A549 (cell line): ENCODE measurements at regions not wholly inside any gene's neighbourhood (a gene's known extent, or its start where the extent isn't known, plus 50 kb on each side); places are given as distances from the start of the nearest gene placed in this dataset.

ENCODE experiments used
- CHD2 ChIP-seq: fragments of 150-350 bp; IDR thresholded peaks from 2 replicates; pipeline ENCODE4 v1.6.1; 2014; ENCODE audit warnings: low read length; ENCODE audit not compliant: partially characterized antibody
- FOSB ChIP-seq: fragments of 250-450 bp; sonication (Bioruptor Pico); IDR thresholded peaks from 2 replicates; pipeline ENCODE4 v1.5.0; 2020; ENCODE audit warnings: mild to moderate bottlenecking, moderate library complexity
- PBX3 ChIP-seq: IDR thresholded peaks from 2 replicates; pipeline ENCODE4 v1.6.1; 2012
- POLR2A ChIP-seq: IDR thresholded peaks from 2 replicates; pipeline ENCODE4 v1.6.1; 2012; ENCODE audit warnings: mild to moderate bottlenecking, low read length
- RAD21 ChIP-seq, 2 experiments: fragments of >200 bp in 1 of 2; sonication (Bioruptor Twin) in 1 of 2; formaldehyde crosslinking in 1 of 2; IDR thresholded peaks in 1 of 2; conservative IDR thresholded peaks in 1 of 2; 2 replicates in 1 of 2; 3 replicates in 1 of 2; pipeline ENCODE4 v1.6.1; 2012 to 2018; ENCODE audit warnings: inconsistent platforms in 1 of 2
- RARB ChIP-seq: fragments of 250-450 bp; sonication (Bioruptor Pico); IDR thresholded peaks from 2 replicates; pipeline ENCODE4 v1.8.0; 2021; ENCODE audit warnings: mild to moderate bottlenecking, moderate library complexity
- RCOR1 ChIP-seq: fragments of 150-350 bp; IDR thresholded peaks from 2 replicates; pipeline ENCODE4 v1.6.1; 2014; ENCODE audit warnings: antibody characterized with exemption, low read length, low read depth
- SMC3 ChIP-seq: fragments of >200 bp; sonication (Bioruptor Twin); formaldehyde crosslinking; IDR thresholded peaks from 3 replicates; pipeline ENCODE4 v1.6.1; 2018; ENCODE audit warnings: inconsistent platforms
- ZSCAN20 ChIP-seq: fragments of 250-450 bp; sonication (Bioruptor Pico); IDR thresholded peaks from 2 replicates; pipeline ENCODE4 v1.8.0; 2022; ENCODE audit warnings: mild to moderate bottlenecking, moderate library complexity
- TF ChIP-seq, protein P1 (sequence below): fragments of 200-600 bp; sonication (generic); IDR thresholded peaks from 2 replicates; pipeline ENCODE4 v1.6.1; 2016; ENCODE audit warnings: antibody characterized with exemption, mild to moderate bottlenecking, moderate library complexity
- TF ChIP-seq, protein P2 (sequence below): fragments of >200 bp; sonication (Bioruptor Twin); formaldehyde crosslinking; IDR thresholded peaks from 3 replicates; pipeline ENCODE4 v1.5.1; 2016
- TF ChIP-seq, protein P3 (sequence below): fragments of 450-650 bp; IDR thresholded peaks from 2 replicates; pipeline ENCODE4 v1.6.1; 2014; ENCODE audit warnings: antibody characterized with exemption

- TF ChIP-seq, protein P1, sequence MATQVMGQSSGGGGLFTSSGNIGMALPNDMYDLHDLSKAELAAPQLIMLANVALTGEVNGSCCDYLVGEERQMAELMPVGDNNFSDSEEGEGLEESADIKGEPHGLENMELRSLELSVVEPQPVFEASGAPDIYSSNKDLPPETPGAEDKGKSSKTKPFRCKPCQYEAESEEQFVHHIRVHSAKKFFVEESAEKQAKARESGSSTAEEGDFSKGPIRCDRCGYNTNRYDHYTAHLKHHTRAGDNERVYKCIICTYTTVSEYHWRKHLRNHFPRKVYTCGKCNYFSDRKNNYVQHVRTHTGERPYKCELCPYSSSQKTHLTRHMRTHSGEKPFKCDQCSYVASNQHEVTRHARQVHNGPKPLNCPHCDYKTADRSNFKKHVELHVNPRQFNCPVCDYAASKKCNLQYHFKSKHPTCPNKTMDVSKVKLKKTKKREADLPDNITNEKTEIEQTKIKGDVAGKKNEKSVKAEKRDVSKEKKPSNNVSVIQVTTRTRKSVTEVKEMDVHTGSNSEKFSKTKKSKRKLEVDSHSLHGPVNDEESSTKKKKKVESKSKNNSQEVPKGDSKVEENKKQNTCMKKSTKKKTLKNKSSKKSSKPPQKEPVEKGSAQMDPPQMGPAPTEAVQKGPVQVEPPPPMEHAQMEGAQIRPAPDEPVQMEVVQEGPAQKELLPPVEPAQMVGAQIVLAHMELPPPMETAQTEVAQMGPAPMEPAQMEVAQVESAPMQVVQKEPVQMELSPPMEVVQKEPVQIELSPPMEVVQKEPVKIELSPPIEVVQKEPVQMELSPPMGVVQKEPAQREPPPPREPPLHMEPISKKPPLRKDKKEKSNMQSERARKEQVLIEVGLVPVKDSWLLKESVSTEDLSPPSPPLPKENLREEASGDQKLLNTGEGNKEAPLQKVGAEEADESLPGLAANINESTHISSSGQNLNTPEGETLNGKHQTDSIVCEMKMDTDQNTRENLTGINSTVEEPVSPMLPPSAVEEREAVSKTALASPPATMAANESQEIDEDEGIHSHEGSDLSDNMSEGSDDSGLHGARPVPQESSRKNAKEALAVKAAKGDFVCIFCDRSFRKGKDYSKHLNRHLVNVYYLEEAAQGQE: no peak
- no peak for TF ChIP-seq CHD2
- TF ChIP-seq, protein P2, sequence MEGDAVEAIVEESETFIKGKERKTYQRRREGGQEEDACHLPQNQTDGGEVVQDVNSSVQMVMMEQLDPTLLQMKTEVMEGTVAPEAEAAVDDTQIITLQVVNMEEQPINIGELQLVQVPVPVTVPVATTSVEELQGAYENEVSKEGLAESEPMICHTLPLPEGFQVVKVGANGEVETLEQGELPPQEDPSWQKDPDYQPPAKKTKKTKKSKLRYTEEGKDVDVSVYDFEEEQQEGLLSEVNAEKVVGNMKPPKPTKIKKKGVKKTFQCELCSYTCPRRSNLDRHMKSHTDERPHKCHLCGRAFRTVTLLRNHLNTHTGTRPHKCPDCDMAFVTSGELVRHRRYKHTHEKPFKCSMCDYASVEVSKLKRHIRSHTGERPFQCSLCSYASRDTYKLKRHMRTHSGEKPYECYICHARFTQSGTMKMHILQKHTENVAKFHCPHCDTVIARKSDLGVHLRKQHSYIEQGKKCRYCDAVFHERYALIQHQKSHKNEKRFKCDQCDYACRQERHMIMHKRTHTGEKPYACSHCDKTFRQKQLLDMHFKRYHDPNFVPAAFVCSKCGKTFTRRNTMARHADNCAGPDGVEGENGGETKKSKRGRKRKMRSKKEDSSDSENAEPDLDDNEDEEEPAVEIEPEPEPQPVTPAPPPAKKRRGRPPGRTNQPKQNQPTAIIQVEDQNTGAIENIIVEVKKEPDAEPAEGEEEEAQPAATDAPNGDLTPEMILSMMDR: no peak
- TF ChIP-seq PBX3: no peak
- TF ChIP-seq ZSCAN20 (CRISPR knock-in tag): no peak
- TF ChIP-seq SMC3: no peak
- TF ChIP-seq, protein P3, sequence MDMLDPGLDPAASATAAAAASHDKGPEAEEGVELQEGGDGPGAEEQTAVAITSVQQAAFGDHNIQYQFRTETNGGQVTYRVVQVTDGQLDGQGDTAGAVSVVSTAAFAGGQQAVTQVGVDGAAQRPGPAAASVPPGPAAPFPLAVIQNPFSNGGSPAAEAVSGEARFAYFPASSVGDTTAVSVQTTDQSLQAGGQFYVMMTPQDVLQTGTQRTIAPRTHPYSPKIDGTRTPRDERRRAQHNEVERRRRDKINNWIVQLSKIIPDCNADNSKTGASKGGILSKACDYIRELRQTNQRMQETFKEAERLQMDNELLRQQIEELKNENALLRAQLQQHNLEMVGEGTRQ: no peak
- TF ChIP-seq RAD21 (conservative IDR thresholded peaks at IDR 0.05 in 1 of 2, IDR thresholded peaks at IDR 0.05 in 1 of 2): no peak
- no peak for TF ChIP-seq RARB (CRISPR knock-in tag)
- no peak for TF ChIP-seq FOSB
- TF ChIP-seq RCOR1: no peak
- TF ChIP-seq POLR2A: no peak
Measured at GRCh38 chr5:68529581-68529980, 314.0 kb downstream of the PIK3R1 start.
